ENCODE measurements at regions not wholly inside any gene's neighbourhood (a gene's known extent, or its start where the extent isn't known, plus 50 kb on each side); places are given as distances from the start of the nearest gene placed in this dataset.

DNA sequence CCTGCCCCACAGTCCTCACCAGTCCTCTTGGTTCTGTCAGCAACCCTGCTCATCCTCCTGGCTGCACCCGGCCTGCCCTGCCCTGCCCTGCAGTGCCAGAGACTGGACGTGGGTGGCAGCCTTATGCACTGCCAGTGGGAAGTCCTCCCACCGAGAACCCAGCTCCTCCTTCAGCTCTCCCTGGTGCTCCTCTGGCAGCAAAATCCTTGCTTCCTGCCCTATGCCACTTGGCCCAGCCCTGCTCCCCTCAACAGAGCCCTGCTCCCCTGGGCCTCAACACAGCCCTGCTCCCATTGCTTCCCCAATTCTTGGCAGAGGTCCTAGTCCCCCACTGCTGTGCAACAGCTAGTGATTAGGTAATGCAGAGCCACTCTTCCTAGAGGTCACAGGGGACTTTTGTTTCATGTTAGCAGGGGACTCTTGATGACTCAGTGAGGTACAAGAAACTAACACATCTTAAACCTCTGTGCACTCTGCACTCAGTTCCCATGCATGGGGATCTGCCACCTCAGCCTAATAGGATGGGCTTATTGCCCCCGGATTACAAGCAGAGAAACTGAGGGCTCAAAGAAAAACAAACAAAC is 58.0 kb upstream of the EDAR start:
- BruUV-seq (replicated peaks) = no TSS peak
- H3K4me2 ChIP-seq (ENCODE audit: insufficient read depth, low read length) = no peak overlapping the region
- no peak overlapping the region for H3K9ac ChIP-seq (replicated peaks; ENCODE audit: extremely low read depth, insufficient read depth, low read length)
- POLR2A ChIA-PET = no interaction called here
- dilution Hi-C loops (cut with MboI; ENCODE audit: extremely low pct_ligation_motif_present, low sequenced_read_pairs) = no loop called here
- no peak for FAIRE-seq
- no peaks in the 10 kb centered on the region for H3K9me3 ChIP-seq (replicated peaks; ENCODE audit: control insufficient read depth, insufficient read depth, low read length)
- DNase-seq (ENCODE audit: low read depth, low spot score) = no peak
- no peak overlapping the region for H2AFZ ChIP-seq (ENCODE audit: low read depth, low read length)
- no peaks in the 10 kb centered on the region for H3K79me2 ChIP-seq (ENCODE audit: control insufficient read depth, insufficient read depth, low read length)
- H4K20me1 ChIP-seq (replicated peaks; ENCODE audit: control insufficient read depth, extremely low read depth, insufficient read depth, low read length) = no peaks in the 10 kb centered on the region
- no peaks in the 10 kb centered on the region for H3K36me3 ChIP-seq (ENCODE audit: control insufficient read depth in 2 of 2, extremely low read depth in 1 of 2, insufficient read depth in 2 of 2, low read length in 2 of 2)
- TF ChIP-seq, protein P1, sequence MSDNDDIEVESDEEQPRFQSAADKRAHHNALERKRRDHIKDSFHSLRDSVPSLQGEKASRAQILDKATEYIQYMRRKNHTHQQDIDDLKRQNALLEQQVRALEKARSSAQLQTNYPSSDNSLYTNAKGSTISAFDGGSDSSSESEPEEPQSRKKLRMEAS (IDR thresholded peaks at IDR 0.05; ENCODE audit: insufficient read depth, insufficient read length) = no peak
- TF ChIP-seq POLR2AphosphoS5 (IDR thresholded peaks at IDR 0.05; ENCODE audit: insufficient read depth, low read depth, low read length) (no peak), POLR2A (IDR thresholded peaks at IDR 0.05; ENCODE audit: low read depth, low read length) (no peak), GATA2 (IDR thresholded peaks at IDR 0.05; ENCODE audit: insufficient read depth, insufficient read length, low read depth, low read length) (no peak), FOS (IDR thresholded peaks at IDR 0.05; ENCODE audit: borderline replicate concordance, insufficient read depth, low read length) (no peak), MYC (IDR thresholded peaks at IDR 0.05; ENCODE audit: low read depth, low read length) (no peak), CTCF (IDR thresholded peaks at IDR 0.05; ENCODE audit: extremely low read depth in 1 of 2, insufficient read depth in 1 of 2, low read depth in 1 of 2, low read length in 2 of 2) (no peak), JUN (IDR thresholded peaks at IDR 0.05; ENCODE audit: borderline replicate concordance, insufficient read depth, insufficient read length, low read depth) (no peak), EZH2 (IDR thresholded peaks at IDR 0.05; ENCODE audit: borderline replicate concordance, low read depth, low read length, severe bottlenecking) (no peak)
- CTCF ChIA-PET = no interaction called here
- H3K4me3 ChIP-seq (replicated peaks in 1 of 3; ENCODE audit: insufficient read depth in 1 of 3, low read depth in 1 of 3, low read length in 3 of 3) = no peak overlapping the region
- no peak overlapping the region for H3K27ac ChIP-seq (ENCODE audit: insufficient read depth, low read depth, low read length)
- no peaks in the 10 kb centered on the region for H3K9me1 ChIP-seq (replicated peaks; ENCODE audit: control insufficient read depth, extremely low read depth, insufficient read depth, low read length)
- H3K4me1 ChIP-seq (ENCODE audit: control insufficient read depth, extremely low read depth, insufficient read depth, low read length) = no peaks in the 10 kb centered on the region
- peaks cover 7 to 10% of the 10 kb centered on the region in 2 experiments for H3K27me3 ChIP-seq (ENCODE audit: control insufficient read depth in 2 of 2, insufficient read depth in 2 of 2, low read length in 2 of 2)
- intact Hi-C loops (cut with micrococcal nuclease) = no loop called here
